Heart left ventricle (tissue), 13 donors: ENCODE measurements at regions not wholly inside any gene's neighbourhood (a gene's known extent, or its start where the extent isn't known, plus 50 kb on each side); places are given as distances from the start of the nearest gene placed in this dataset.
"Not testable (repeated sequence)": the region's sequence is repeated elsewhere in the genome, so short reads cannot be mapped to it uniquely, and the experiment has no call there.

ENCODE experiments used
- CTCF ChIP-seq, 12 donors: fragments of 200-600 bp; sonication (generic) in 4 of 12; IDR thresholded peaks; one replicate each; pipeline versions ENCODE4 v1.5.0 to v1.8.0; 2018 to 2022; ENCODE audit warnings: antibody characterized with exemption in 12 of 12, mild to moderate bottlenecking in 5 of 12
- POLR2A ChIP-seq, 2 donors: fragments of 450-650 bp; IDR thresholded peaks; one replicate each; pipeline ENCODE4 v1.6.1; 2017; ENCODE audit warnings: antibody characterized with exemption in 2 of 2, mild to moderate bottlenecking in 2 of 2, moderate library complexity in 2 of 2
- donor health status: ischemic (EF 13 %, LVEDD 7.1; RV severe dilation, severe dysfunction).
- donor health status: DM: no; HTN: yes; CAD: no.
- donor health status: DM: no; HTN: no; CAD: no.
- donor health status: ischemic (EF 25% LVEDD 6.9; RV normal size, moderate dysfunction).
- donor health status: ischemic (EF 25% LVEDD 5.7; RV mildly dilated, moderate dysfunction).
- donor health status: ischemic (EF 35%, LVEDD 5.7; RV mildly dilated, moderate dysfunction).
- donor health status: nonischemic (EF 11% LVEDD 7.7; RV severe dilation, severe dysfunction).
- donor health status: DM: yes; HTN: yes; CAD: no.
- donor health status: PGD.
- donor health status: ischemic (EF 29% LVEDD 5.4; RV normal size, mild dysfunction).
- donor health status: nonischemic (EF 23%, LVEDD 6.1; RV moderate dilation, normal function).

GRCh38 chr1:204014961-204015360, 58.0 kb upstream of the SOX13 start:
- not testable (repeated sequence) for TF ChIP-seq CTCF, POLR2A (IDR thresholded peaks at IDR 0.05)
